HUES48 (cell line): ENCODE measurements at regions not wholly inside any gene's neighbourhood (a gene's known extent, or its start where the extent isn't known, plus 50 kb on each side); places are given as distances from the start of the nearest gene placed in this dataset.

Experiments
- H3K27ac ChIP-seq: one replicate; pipeline ENCODE4 v1.7.0; 2013; ENCODE audit warnings: low read depth, low read length, inconsistent platforms
- H3K27me3 ChIP-seq: 2 replicates; pipeline ENCODE4 v1.6.1; 2013; ENCODE audit warnings: mild to moderate bottlenecking, low read length; ENCODE audit not compliant: control insufficient read depth, insufficient read depth
- H3K36me3 ChIP-seq: 2 replicates; pipeline ENCODE4 v1.6.1; 2013; ENCODE audit warnings: low read length; ENCODE audit not compliant: control insufficient read depth, insufficient read depth
- H3K4me1 ChIP-seq: 2 replicates; pipeline ENCODE4 v1.6.1; 2013; ENCODE audit warnings: mild to moderate bottlenecking, low read length; ENCODE audit not compliant: control insufficient read depth, insufficient read depth
- H3K4me3 ChIP-seq: 2 replicates; pipeline ENCODE4 v1.5.1; 2013; ENCODE audit warnings: mild to moderate bottlenecking, low read depth, low read length
- H3K9ac ChIP-seq: 2 replicates; pipeline ENCODE4 v1.6.1; 2013; ENCODE audit warnings: mild to moderate bottlenecking, low read depth, low read length, moderate library complexity
- H3K9me3 ChIP-seq: 2 replicates; pipeline ENCODE4 v1.6.1; 2013; ENCODE audit warnings: low read length; ENCODE audit not compliant: control insufficient read depth, insufficient read depth

DNA sequence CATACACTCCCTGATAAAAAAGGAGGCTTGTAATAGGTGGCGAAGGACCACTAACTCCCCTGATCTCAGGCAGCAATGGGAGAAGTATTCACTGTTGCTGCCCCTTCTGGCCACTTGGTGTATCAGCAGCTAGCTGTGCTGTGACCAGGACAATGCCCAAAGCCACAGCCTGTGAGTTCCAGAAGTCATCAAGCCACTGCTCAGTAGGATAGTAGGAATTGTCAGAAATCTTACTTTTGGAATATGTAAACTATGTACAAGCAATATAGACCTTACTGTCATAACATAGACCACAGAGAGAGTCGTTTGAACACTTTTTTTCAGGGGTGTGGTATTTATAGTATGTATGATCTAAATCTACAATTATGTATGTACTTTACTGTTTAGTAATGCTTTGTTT, 248.3 kb upstream of the CAMK1G start:
- Histone ChIP-seq H3K4me3 (no peak overlapping the region), H3K9me3 (no peaks in the 10 kb centered on the region), H3K27ac (no peak overlapping the region), H3K27me3 (no peaks in the 10 kb centered on the region), H3K4me1 (no peaks in the 10 kb centered on the region), H3K36me3 (no peaks in the 10 kb centered on the region), H3K9ac (no peak overlapping the region)

DNA sequence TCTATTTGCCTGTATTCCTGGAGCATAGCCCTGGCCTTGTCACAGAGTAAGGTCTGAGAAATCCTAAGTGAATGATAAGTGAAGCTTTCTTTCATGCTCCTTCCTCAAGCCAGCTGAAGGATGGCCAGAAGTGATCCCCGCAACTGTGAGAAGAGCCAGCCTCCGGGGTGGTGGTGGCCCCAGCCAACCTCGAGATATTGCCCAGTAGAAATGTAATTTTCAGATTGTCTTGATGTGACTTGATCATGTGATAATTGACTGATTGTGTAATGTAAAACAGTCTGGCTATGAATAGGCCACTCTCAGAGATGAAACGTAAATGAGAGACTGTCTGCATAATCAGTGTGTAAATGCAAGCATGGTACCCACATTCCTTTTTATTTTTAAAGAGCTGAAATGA, 242.4 kb upstream of the CAMK1G start:
- no peak overlapping the region for H3K27ac ChIP-seq
- no peak overlapping the region for H3K4me3 ChIP-seq
- H3K27me3 ChIP-seq: no peaks in the 10 kb centered on the region
- H3K4me1 ChIP-seq: no peaks in the 10 kb centered on the region
- H3K36me3 ChIP-seq: no peaks in the 10 kb centered on the region
- H3K9ac ChIP-seq: no peak overlapping the region
- H3K9me3 ChIP-seq: no peaks in the 10 kb centered on the region

DNA sequence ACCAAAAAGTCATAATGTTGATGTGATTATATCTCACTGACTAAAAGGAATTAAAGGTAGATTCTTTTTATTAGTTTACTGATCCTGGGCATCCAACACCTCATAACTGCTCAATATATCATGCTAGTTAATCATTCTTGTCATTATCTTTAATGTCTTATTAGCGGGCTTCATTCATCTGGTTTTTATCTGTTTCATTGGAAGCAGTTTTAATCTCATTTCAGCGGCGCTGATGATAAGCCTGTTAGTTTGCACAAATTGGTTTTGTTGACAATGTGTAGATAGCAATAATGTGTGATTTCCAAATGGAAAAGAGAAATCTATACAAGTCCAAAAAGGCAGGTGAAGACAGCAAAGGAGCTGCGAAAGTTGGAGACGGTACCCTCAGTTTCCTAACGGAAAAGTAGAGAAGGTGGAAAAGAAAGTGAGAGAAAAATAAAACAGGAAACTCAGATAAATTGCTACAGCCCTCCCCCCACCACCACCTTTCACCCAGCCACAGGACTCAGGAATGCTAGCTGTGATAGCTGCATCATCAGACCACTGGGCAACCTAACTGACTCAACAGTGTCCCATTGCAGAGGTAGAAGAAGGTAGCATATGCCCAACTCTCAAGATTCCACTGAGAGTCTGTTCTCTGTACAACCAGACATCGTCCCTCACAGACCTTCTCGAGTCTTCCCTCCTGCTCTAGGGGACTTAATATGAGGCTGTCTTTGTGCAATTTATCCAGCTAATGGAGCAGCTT, 241.7 kb upstream of the CAMK1G start:
- Histone ChIP-seq H3K27me3 (no peaks in the 10 kb centered on the region), H3K4me1 (no peaks in the 10 kb centered on the region), H3K9me3 (no peaks in the 10 kb centered on the region), H3K27ac (no peak overlapping the region), H3K9ac (no peak overlapping the region), H3K4me3 (no peak overlapping the region), H3K36me3 (no peaks in the 10 kb centered on the region)

DNA sequence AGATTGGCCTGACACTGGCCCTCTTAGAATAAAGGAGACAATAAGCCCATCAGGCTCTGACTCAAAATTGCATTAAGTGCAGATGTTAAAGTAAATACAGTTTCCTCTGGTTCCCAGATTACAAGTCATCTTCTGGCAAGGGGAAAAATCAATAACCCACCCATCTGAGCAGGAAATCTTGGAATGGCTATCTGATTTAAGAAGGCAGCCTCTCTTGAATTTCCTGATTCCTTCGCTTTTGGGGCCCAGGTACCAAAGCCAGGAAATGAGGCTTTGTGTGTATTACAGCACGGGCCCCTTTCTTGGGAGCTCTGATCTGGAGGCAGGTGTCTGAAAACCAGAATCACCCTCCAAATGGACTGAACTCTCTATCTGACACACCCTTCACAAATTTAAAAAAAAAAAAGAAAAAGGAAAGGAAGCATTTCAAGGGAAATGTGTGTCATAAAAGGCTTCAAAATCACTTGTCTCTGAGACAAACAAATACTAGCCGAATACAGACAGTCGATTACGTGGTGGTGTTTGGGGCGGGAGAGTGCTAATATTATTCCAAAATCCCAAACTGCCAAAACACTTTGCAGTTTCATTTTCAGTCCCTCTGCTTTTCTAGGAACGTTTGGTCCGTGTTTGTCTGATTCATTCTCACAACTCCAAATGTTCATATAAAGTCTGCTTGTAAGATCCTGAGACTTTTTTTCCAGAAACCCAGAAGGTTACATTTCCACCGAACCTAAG, 240.9 kb upstream of the CAMK1G start:
- H3K27ac ChIP-seq: no peak overlapping the region

DNA sequence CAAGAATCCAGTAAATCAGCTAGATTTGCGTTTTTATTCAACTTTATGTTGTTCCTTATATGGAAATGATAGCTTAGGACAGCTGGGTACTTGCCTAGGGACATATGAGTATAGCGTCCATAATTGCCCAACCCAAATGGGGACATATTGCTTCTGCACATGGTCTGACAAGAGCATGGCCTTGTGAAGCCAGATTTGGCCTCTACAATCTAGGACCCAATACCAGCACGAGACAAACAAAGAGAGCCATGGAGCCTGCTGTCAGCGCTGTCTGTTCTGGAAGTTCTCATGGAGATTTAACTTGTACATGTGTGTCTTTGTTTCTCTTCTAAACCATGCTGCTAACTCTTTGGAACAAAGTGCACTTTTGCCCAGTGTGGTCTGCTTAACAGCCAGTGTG, 240.0 kb upstream of the CAMK1G start:
- H3K9ac ChIP-seq: no peak overlapping the region
- no peak overlapping the region for H3K4me3 ChIP-seq
- no peaks in the 10 kb centered on the region for H3K36me3 ChIP-seq
- no peak overlapping the region for H3K27ac ChIP-seq
- no peaks in the 10 kb centered on the region for H3K9me3 ChIP-seq
- no peaks in the 10 kb centered on the region for H3K4me1 ChIP-seq
- H3K27me3 ChIP-seq: no peaks in the 10 kb centered on the region

More for the DNA sequence above, 240.9 kb upstream of the CAMK1G start:
- Histone ChIP-seq H3K4me3 (no peak overlapping the region), H3K27me3 (no peaks in the 10 kb centered on the region), H3K36me3 (no peaks in the 10 kb centered on the region), H3K4me1 (no peaks in the 10 kb centered on the region), H3K9ac (no peak overlapping the region), H3K9me3 (no peaks in the 10 kb centered on the region)

DNA sequence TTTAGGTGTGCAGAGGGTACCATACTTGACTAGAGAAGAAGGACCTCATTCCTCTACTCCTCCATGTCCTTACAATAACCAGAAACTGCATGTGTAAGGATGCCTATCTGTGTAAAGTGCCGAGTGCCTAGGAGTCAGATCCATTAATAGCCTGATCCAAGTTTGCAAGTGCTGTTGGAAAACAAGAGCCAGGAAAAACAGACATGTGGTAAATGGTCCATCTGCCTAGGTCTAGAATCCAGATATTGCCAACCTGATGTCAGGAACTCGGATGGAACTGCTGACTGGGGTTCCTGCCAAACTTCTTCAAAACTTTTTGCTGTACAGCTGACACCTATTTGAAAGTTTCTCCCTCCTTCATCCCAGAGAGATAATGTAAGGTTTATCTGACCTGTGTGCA, 239.4 kb upstream of the CAMK1G start:
- Histone ChIP-seq H3K4me1 (no peaks in the 10 kb centered on the region), H3K27ac (no peak overlapping the region), H3K36me3 (no peaks in the 10 kb centered on the region), H3K4me3 (no peak overlapping the region), H3K9me3 (no peaks in the 10 kb centered on the region), H3K27me3 (no peaks in the 10 kb centered on the region), H3K9ac (no peak overlapping the region)

DNA sequence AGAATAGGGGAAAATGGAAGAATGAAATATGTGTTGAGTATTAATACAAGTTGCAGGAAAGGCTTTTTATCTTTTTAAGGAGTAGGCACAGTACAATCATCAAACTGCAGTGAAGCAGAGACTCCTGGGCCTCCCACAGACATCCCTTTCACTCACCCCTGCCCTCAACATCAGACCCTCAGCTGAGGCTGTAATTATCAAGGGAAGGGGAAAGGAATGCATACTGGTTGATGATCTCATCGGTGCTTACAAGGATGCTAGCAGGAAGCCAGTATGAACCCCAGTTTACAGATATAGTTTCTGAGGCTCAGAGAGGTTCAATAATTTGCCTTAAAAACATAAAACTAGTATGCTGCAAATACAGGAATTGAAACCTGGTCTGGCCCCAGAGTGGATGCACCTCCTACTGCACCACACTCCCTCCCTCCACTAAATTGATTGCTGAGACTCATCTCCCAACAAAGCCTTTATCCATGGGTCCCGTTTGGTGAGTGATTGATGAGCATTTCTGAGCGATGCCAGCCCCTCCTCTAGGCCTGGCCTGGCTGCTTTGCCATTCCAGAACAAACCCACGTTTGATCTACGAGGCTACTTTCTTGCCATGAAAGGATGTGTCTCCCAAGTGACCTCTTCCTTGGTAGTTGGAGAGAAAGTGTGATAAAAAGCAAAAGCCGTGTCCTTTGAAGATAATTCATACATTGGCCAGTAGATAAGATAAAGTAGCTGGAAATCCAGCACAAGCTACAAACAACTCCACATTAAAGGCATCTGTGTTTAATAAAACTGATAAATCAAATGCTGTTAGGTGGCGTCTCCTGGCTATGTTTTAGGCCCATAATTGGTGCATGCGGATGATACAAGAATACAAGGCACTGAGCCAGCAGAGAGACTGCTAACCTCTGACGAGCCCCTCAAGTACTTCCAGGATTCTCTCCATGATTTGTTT, 233.9 kb upstream of the CAMK1G start:
- no peak overlapping the region for H3K9ac ChIP-seq
- H3K4me3 ChIP-seq: no peak overlapping the region

DNA sequence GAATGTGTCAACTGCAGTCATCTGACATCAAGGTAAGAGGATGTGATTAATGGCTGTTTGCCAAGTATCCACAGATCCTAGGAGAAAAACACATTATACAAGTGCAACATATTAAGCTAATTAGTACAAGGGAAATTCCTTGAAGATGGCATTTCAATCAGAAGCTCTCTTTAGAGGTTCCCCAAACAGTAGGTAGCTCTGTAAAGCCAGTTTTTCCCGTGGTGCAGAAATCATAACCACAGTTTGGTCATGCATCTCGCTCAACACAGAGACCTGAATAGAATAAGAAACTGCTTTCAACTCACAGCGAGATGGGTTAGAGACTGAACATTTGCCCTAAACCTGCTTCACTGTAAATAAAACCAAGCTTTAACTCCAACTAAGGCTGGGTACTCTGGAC, 230.5 kb upstream of the CAMK1G start:
- H3K4me1 ChIP-seq: peaks cover 32% of the 10 kb centered on the region
- no peak overlapping the region for H3K9ac ChIP-seq
- H3K9me3 ChIP-seq: no peaks in the 10 kb centered on the region
- H3K4me3 ChIP-seq: no peak overlapping the region
- no peak overlapping the region for H3K27ac ChIP-seq
- H3K36me3 ChIP-seq: no peaks in the 10 kb centered on the region
- no peaks in the 10 kb centered on the region for H3K27me3 ChIP-seq

More for the DNA sequence above, 233.9 kb upstream of the CAMK1G start:
- Histone ChIP-seq H3K27me3 (no peaks in the 10 kb centered on the region), H3K9me3 (no peaks in the 10 kb centered on the region), H3K27ac (no peak overlapping the region), H3K4me1 (peaks cover 8% of the 10 kb centered on the region), H3K36me3 (no peaks in the 10 kb centered on the region)

DNA sequence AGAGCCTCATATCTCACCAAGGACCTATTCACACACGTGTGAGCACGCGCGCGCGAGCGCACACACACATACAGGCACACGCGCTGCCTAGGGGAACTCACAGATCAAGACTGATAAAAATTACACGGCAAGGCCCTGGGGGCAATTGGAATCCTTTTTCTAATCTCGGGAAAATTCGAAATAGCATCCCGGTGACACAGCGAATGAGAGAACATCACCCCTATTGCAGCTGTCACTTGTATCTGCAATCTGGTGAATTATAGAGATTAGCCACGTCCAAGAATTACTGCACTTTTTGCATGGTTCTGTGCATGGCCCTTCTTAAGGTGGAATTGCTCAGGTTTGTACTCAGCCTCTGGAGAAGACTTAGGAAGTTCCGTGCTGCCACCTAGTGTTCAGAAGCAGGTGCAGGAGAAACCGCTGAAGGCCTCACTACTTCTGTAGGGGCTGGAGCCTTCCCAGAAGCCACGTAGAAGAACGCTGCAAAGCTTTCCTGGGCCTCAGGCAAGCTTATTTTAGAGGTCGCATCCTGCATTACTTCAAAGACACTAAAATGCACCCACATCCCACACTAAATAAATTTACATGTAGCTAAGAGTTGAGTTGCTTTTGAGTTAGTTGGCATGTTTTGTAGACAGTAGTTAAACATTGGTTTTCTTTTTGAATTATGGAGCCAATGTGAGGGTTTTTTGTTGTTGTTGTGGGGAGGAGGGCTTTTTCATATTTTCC, 229.2 kb upstream of the CAMK1G start:
- peaks cover 32% of the 10 kb centered on the region for H3K4me1 ChIP-seq
- H3K27ac ChIP-seq: no peak overlapping the region
- no peaks in the 10 kb centered on the region for H3K9me3 ChIP-seq
- no peak overlapping the region for H3K4me3 ChIP-seq
- no peaks in the 10 kb centered on the region for H3K36me3 ChIP-seq
- no peaks in the 10 kb centered on the region for H3K27me3 ChIP-seq
- no peak overlapping the region for H3K9ac ChIP-seq

DNA sequence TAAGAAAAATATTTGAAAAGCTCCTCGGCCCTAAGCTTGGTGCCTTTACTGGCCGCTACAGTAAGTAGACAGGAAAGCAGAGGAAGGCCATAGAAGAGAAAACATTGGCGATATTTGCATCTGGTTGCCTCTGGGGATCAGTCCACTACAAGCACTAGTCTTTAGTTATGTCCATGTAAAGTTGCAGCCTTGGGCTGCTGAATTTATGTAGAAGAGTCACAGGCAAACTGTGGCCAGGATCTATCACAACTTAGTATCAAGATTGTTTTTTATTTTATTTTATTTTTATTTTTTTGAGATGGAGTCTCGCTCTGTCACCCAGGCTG, 228.7 kb upstream of the CAMK1G start:
- Histone ChIP-seq H3K4me1 (peaks cover 28% of the 10 kb centered on the region), H3K27ac (no peak overlapping the region), H3K9ac (no peak overlapping the region), H3K27me3 (no peaks in the 10 kb centered on the region), H3K9me3 (no peaks in the 10 kb centered on the region), H3K4me3 (no peak overlapping the region), H3K36me3 (no peaks in the 10 kb centered on the region)
